GM19455 (cell line): ENCODE measurements at regions not wholly inside any gene's neighbourhood (a gene's known extent, or its start where the extent isn't known, plus 50 kb on each side); places are given as distances from the start of the nearest gene placed in this dataset.
"Not testable (repeated sequence)": the region's sequence is repeated elsewhere in the genome, so short reads cannot be mapped to it uniquely, and the experiment has no call there.

Experiments used
- ATAC-seq: cut with Tn5 transposase; IDR thresholded peaks from one replicate; pipeline ENCODE4 v1.9.1; 2021; ENCODE audit not compliant: unreplicated experiment

- no peak for ATAC-seq
Observed at GRCh38 chr10:121362026-121362425, 236.2 kb downstream of the FGFR2 start.

GRCh38 chr10:121365566-121365965, 232.7 kb downstream of the FGFR2 start:
- no peak for ATAC-seq

GRCh38 chr10:121368347-121369025, 229.8 kb downstream of the FGFR2 start:
- no peak for ATAC-seq

GRCh38 chr10:121369616-121370015, 228.6 kb downstream of the FGFR2 start:
- no peak for ATAC-seq

- ATAC-seq, result no peak
Observed at GRCh38 chr10:121371836-121372235, 226.4 kb downstream of the FGFR2 start.

- no peak for ATAC-seq
Observed at GRCh38 chr10:121373411-121373810, 224.8 kb downstream of the FGFR2 start.

GRCh38 chr10:121374121-121374520, 224.1 kb downstream of the FGFR2 start:
- ATAC-seq, result no peak

- ATAC-seq, result no peak
Observed at GRCh38 chr10:121375172-121375571, 223.1 kb downstream of the FGFR2 start.

- no peak for ATAC-seq
Observed at GRCh38 chr10:121378251-121378801, 219.9 kb downstream of the FGFR2 start.

- no peak for ATAC-seq
Observed at GRCh38 chr10:121379013-121379412, 219.2 kb downstream of the FGFR2 start.

GRCh38 chr10:121380211-121380610, 218.0 kb downstream of the FGFR2 start:
- ATAC-seq, result no peak

- ATAC-seq, result not testable (repeated sequence)
Observed at GRCh38 chr10:121382029-121382520, 216.2 kb downstream of the FGFR2 start.

GRCh38 chr10:121385136-121385535, 213.1 kb downstream of the FGFR2 start:
- ATAC-seq, result no peak

GRCh38 chr10:121392657-121393056, 205.6 kb downstream of the FGFR2 start:
- no peak for ATAC-seq

- no peak for ATAC-seq
Observed at GRCh38 chr10:121393522-121393921, 204.7 kb downstream of the FGFR2 start.

- ATAC-seq, result not testable (repeated sequence)
Observed at GRCh38 chr10:121400507-121400906, 197.7 kb downstream of the FGFR2 start.

- no peak for ATAC-seq
Observed at GRCh38 chr10:121403527-121403926, 194.7 kb downstream of the FGFR2 start.

GRCh38 chr10:121404611-121405010, 193.6 kb downstream of the FGFR2 start:
- no peak for ATAC-seq

- no peak for ATAC-seq
Observed at GRCh38 chr10:121405096-121405495, 193.1 kb downstream of the FGFR2 start.

GRCh38 chr10:121405549-121405948, 192.7 kb downstream of the FGFR2 start:
- no peak for ATAC-seq

- no peak for ATAC-seq
Observed at GRCh38 chr10:121405953-121406352, 192.3 kb downstream of the FGFR2 start.

GRCh38 chr10:121406823-121407545, 191.3 kb downstream of the FGFR2 start:
- no peak for ATAC-seq
